SU-DHL-6 (cell line): ENCODE measurements at regions not wholly inside any gene's neighbourhood (a gene's known extent, or its start where the extent isn't known, plus 50 kb on each side); places are given as distances from the start of the nearest gene placed in this dataset.

Experiments
- CTCF ChIP-seq: fragments of 200-600 bp; sonication (generic); IDR thresholded peaks from one replicate; pipeline ENCODE4 v1.5.1; 2017; ENCODE audit warnings: antibody characterized with exemption, mild to moderate bottlenecking, low read length, moderate library complexity; ENCODE audit not compliant: insufficient read depth, poor library complexity, severe bottlenecking
- EZH2phosphoT487 ChIP-seq: fragments of 200-600 bp; sonication (generic), shearing (Covaris generic); conservative IDR thresholded peaks from 2 replicates; pipeline ENCODE4 v1.6.1; 2018; ENCODE audit warnings: mild to moderate bottlenecking, antibody characterized with exemption, low read length, moderate library complexity, mixed read lengths

- TF ChIP-seq EZH2phosphoT487 (no peak), CTCF (no peak)
These were observed 580.8 kb downstream of the BNC2 start for GRCh38 chr9:16289639-16290038.
